K562 (cell line): ENCODE measurements at regions not wholly inside any gene's neighbourhood (a gene's known extent, or its start where the extent isn't known, plus 50 kb on each side); places are given as distances from the start of the nearest gene placed in this dataset.

Experiments used
- ATAC-seq: fragments of 200-7000 bp; cut with Tn5 transposase; 3 replicates; pipeline ENCODE4 v1.9.1; 2020; ENCODE audit warnings: moderate library complexity
- BruUV-seq: library from RNA; stranded (reverse); fragments of 400-500 nt; replicated peaks from 2 replicates; lab custom pipeline; 2021; lab: Mats Ljungman, UMichigan
- CTCF ChIA-PET: fragments of 300-600 bp; formaldehyde crosslinking; extraction: SDS; loops from one replicate; lab custom pipeline; 2021; ENCODE audit warnings: low intra/inter-chr PET ratio; lab: Yijun Ruan, JAX
- POLR2A ChIA-PET: fragments of 300-600, 350-650 bp; sonication (Branson Sonifier 250); formaldehyde crosslinking; extraction: SDS; loops from one replicate; lab custom pipeline; 2021; ENCODE audit warnings: antibody characterized with exemption, inconsistent platforms; lab: Yijun Ruan, JAX
- DNase-seq, 4 experiments: peaks; one replicate each; pipeline versions ENCODE4 v3.0.0 to v3.0.0-alpha.2; 2011 to 2018; ENCODE audit warnings: low spot score in 3 of 4, mixed read lengths in 3 of 4; ENCODE audit errors: extremely low read depth in 1 of 4
- FAIRE-seq: peaks from 2 replicates; lab custom pipeline; 2011; peaks lifted over from hg19 to GRCh38; lab: Jason Lieb, UNC
- H2AFZ ChIP-seq: 2 replicates; pipeline ENCODE4 v1.6.0; 2011; ENCODE audit warnings: low read depth, low read length, control low read depth, inconsistent platforms
- H3K27ac ChIP-seq: fragments of 200-600 bp; 3 replicates; pipeline ENCODE4 v1.8.0; 2011; ENCODE audit warnings: low read depth, mild to moderate bottlenecking, control low read depth, inconsistent platforms, low read length, moderate library complexity, mixed read lengths; ENCODE audit errors: extremely low read depth
- H3K27me3 ChIP-seq, 2 experiments: fragments of 300-600 bp in 1 of 2; 2 replicates in 1 of 2; 3 replicates in 1 of 2; pipeline versions ENCODE4 v1.6.0 to v1.8.0; 2011; ENCODE audit warnings: inconsistent platforms in 2 of 2, low read length in 2 of 2, mild to moderate bottlenecking in 1 of 2, mixed read lengths in 1 of 2, moderate library complexity in 1 of 2; ENCODE audit not compliant: control insufficient read depth in 2 of 2, insufficient read depth in 2 of 2
- H3K36me3 ChIP-seq: fragments of 300-600 bp; 3 replicates; pipeline ENCODE4 v1.8.0; 2011; ENCODE audit warnings: mild to moderate bottlenecking, low read length, inconsistent platforms; ENCODE audit not compliant: control insufficient read depth, insufficient read depth
- H3K4me1 ChIP-seq, 2 experiments: fragments of 200-600 bp in 1 of 2; replicated peaks in 1 of 2; 2 replicates in 1 of 2; 3 replicates in 1 of 2; pipeline versions ENCODE4 v1.5.1 to v1.8.0; 2011; ENCODE audit warnings: inconsistent platforms in 2 of 2, low read length in 2 of 2, mild to moderate bottlenecking in 1 of 2, mixed read lengths in 1 of 2, moderate library complexity in 1 of 2; ENCODE audit not compliant: control insufficient read depth in 2 of 2, insufficient read depth in 2 of 2
- H3K4me2 ChIP-seq: 2 replicates; pipeline ENCODE4 v1.6.1; 2011; ENCODE audit warnings: low read length, control low read depth, inconsistent platforms, mixed read lengths; ENCODE audit not compliant: insufficient read depth
- H3K4me3 ChIP-seq: fragments of 200-600 bp; sonication (generic), shearing (Covaris generic); 2 replicates; pipeline ENCODE4 v1.5.1; 2016; ENCODE audit warnings: control low read depth, inconsistent platforms
- H3K79me2 ChIP-seq: fragments of 200-600 bp; 3 replicates; pipeline ENCODE4 v1.8.0; 2011; ENCODE audit warnings: low read length, inconsistent platforms; ENCODE audit not compliant: control insufficient read depth, insufficient read depth
- H3K9ac ChIP-seq, 2 experiments: 2 replicates each; pipeline versions ENCODE4 v1.6.0 to v1.6.1; 2011; ENCODE audit warnings: low read depth in 2 of 2, low read length in 2 of 2, control low read depth in 1 of 2, inconsistent platforms in 1 of 2, mild to moderate bottlenecking in 1 of 2, mixed read lengths in 1 of 2; ENCODE audit not compliant: insufficient read depth in 1 of 2
- H3K9me1 ChIP-seq: one replicate; pipeline ENCODE4 v1.6.0; 2011; ENCODE audit warnings: inconsistent platforms, mild to moderate bottlenecking, low read length, moderate library complexity; ENCODE audit not compliant: control insufficient read depth, insufficient read depth
- H3K9me3 ChIP-seq: replicated peaks from 2 replicates; pipeline ENCODE4 v1.5.1; 2011; ENCODE audit warnings: low read depth, low read length, inconsistent platforms; ENCODE audit not compliant: control insufficient read depth, insufficient read depth
- H4K20me1 ChIP-seq: replicated peaks from 2 replicates; pipeline ENCODE4 v1.6.1; 2011; ENCODE audit warnings: low read length, inconsistent platforms, mixed read lengths; ENCODE audit not compliant: control insufficient read depth, insufficient read depth
- CEBPG ChIP-seq, 3 experiments: fragments of 200-800 bp in 1 of 3; sonication (Bioruptor generic) in 1 of 3; sonication (generic) in 1 of 3; formaldehyde crosslinking in 1 of 3; IDR thresholded peaks in 2 of 3; conservative IDR thresholded peaks in 1 of 3; 2 replicates each; pipeline versions ENCODE4 v1.6.1 to v1.8.0; 2016 to 2022; ENCODE audit warnings: missing compliant biosample characterization in 2 of 3, missing genetic modification characterization in 2 of 3, mild to moderate bottlenecking in 1 of 3, missing genetic modification reagents in 1 of 3
- EZH2 ChIP-seq: IDR thresholded peaks from 2 replicates; pipeline ENCODE4 v1.6.1; 2012; ENCODE audit warnings: low read depth, mild to moderate bottlenecking, inconsistent platforms, low read length, borderline replicate concordance
- GTF2F1 ChIP-seq: IDR thresholded peaks from 2 replicates; pipeline ENCODE4 v1.6.1; 2011; ENCODE audit warnings: low read depth, low read length, improper control_type of control experiment
- HDAC2 ChIP-seq: fragments of 450-650 bp; IDR thresholded peaks from 2 replicates; pipeline ENCODE4 v1.6.1; 2016; ENCODE audit warnings: mild to moderate bottlenecking
- HDAC6 ChIP-seq: IDR thresholded peaks from 2 replicates; pipeline ENCODE4 v1.6.1; 2012; ENCODE audit warnings: low read depth, mild to moderate bottlenecking, control low read depth, inconsistent platforms, low read length, moderate library complexity
- RBBP5 ChIP-seq: fragments of 200-600 bp; sonication (generic); IDR thresholded peaks from 2 replicates; pipeline ENCODE4 v1.6.1; 2012; ENCODE audit warnings: borderline replicate concordance, mild to moderate bottlenecking, low read length, control low read depth, inconsistent platforms; ENCODE audit not compliant: insufficient read depth, poor library complexity, severe bottlenecking
- SIRT6 ChIP-seq: IDR thresholded peaks from one replicate; pipeline ENCODE4 v1.6.1; 2012; ENCODE audit warnings: low read depth, mild to moderate bottlenecking, control low read depth, inconsistent platforms, low read length, moderate library complexity
- SMARCA4 ChIP-seq: fragments of 450-650 bp; IDR thresholded peaks from 2 replicates; pipeline ENCODE4 v1.6.1; 2016
- STAG1 ChIP-seq: sonication (generic); formaldehyde crosslinking; IDR thresholded peaks from 2 replicates; pipeline ENCODE4 v1.5.0; 2020; ENCODE audit warnings: missing genetic modification reagents, borderline replicate concordance
- TAF9B ChIP-seq: fragments of 450-650 bp; IDR thresholded peaks from 2 replicates; pipeline ENCODE4 v1.6.1; 2018; ENCODE audit warnings: mild to moderate bottlenecking; ENCODE audit not compliant: partially characterized antibody
- TBP ChIP-seq: optimal IDR thresholded peaks from 2 replicates; pipeline ENCODE3; 2011; ENCODE audit warnings: low read depth, low read length, improper control_type of control experiment
- ZNF133 ChIP-seq: fragments of 250-450 bp; sonication (Bioruptor Pico); IDR thresholded peaks from 2 replicates; pipeline ENCODE4 v1.4.0; 2020; ENCODE audit warnings: mild to moderate bottlenecking
- ZNF316 ChIP-seq: fragments of 450-650 bp; IDR thresholded peaks from 2 replicates; pipeline ENCODE4 v1.6.1; 2016
- WGBS: fragments of 100-300 bp; shearing (Covaris generic); methylation state at CpG from one replicate; pipeline ENCODE4 v1.1.6; 2016; ENCODE audit warnings: low coverage, mixed read lengths; ENCODE audit not compliant: insufficient coverage; ENCODE audit errors: missing lambda C conversion rate; 5-methylcytosine and 5-hydroxymethylcytosine counted together
- in situ Hi-C: fragments of 300-500 bp; cut with MboI; formaldehyde crosslinking; loops from 4 replicates; pipeline ENCODE4 v1.15.0; 2018; ENCODE audit warnings: inconsistent platforms, mixed read lengths
- intact Hi-C: fragments of 100-400 bp; cut with micrococcal nuclease; formaldehyde crosslinking; loops from 2 replicates; pipeline ENCODE4 v1.14.2; 2022
- TF ChIP-seq, protein P1 (sequence below): fragments of 450-650 bp; formaldehyde crosslinking; IDR thresholded peaks from 2 replicates; pipeline ENCODE4 v1.4.0; 2020; ENCODE audit warnings: mild to moderate bottlenecking, moderate library complexity
- TF ChIP-seq, protein P2 (sequence below): fragments of 450-650 bp; formaldehyde crosslinking; IDR thresholded peaks from 2 replicates; pipeline ENCODE4 v1.4.0; 2020; ENCODE audit warnings: mild to moderate bottlenecking, moderate library complexity

DNA sequence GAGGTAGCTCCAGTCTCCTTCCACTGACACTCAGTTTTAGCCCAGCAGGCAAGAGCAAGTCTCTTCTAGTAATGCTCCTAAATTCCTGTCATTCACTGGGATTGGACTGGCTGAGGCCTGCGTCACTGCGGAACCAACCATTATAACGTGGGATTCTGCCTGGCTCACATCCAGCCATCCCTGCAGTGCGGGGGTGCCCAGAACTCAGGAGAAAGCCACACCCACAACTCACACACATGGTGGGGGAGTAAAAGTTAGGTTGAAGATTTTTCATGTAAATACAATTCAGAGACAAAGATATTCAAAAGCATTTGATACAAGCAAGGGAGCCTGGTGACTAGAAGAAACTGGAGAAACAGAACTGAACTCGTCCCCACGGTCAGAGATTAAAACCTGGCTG is 504.0 kb upstream of the CDH4 start:
- Histone ChIP-seq H3K4me2 (no peak overlapping the region), H4K20me1 (no peaks in the 10 kb centered on the region), H3K36me3 (no peaks in the 10 kb centered on the region), H3K27ac (no peak overlapping the region), H3K9ac (no peak overlapping the region), H3K9me3 (no peaks in the 10 kb centered on the region), H3K79me2 (no peaks in the 10 kb centered on the region), H3K9me1 (no peaks in the 10 kb centered on the region), H3K27me3 (peaks cover 0 to 12% of the 10 kb centered on the region in 2 experiments; a peak in 1 of 5 replicates), H3K4me1 (no peaks in the 10 kb centered on the region), H2AFZ (no peak overlapping the region), H3K4me3 (no peak overlapping the region)
- ChIA-PET CTCF (no interaction called here), POLR2A (no interaction called here)
- intact Hi-C loops = no loop called here
- FAIRE-seq (no peak), DNase-seq (no peak), ATAC-seq (no peak)
- in situ Hi-C loops = no loop called here
- BruUV-seq = no TSS peak
- TF ChIP-seq ZNF316 (no peak), HDAC2 (no peak), GTF2F1 (no peak), ZNF133 (CRISPR knock-in tag) (no peak), SMARCA4 (no peak), TAF9B (no peak), TBP (no peak), HDAC6 (no peak), CEBPG (CRISPR knock-in tag; IDR thresholded peaks at IDR 0.05) (no peak), CEBPG (tag; conservative IDR thresholded peaks at IDR 0.05 in 1 of 2, IDR thresholded peaks at IDR 0.05 in 1 of 2) (no peak), EZH2 (no peak), SIRT6 (no peak), STAG1 (CRISPR knock-in tag) (no peak), RBBP5 (no peak)
- TF ChIP-seq, protein P1, sequence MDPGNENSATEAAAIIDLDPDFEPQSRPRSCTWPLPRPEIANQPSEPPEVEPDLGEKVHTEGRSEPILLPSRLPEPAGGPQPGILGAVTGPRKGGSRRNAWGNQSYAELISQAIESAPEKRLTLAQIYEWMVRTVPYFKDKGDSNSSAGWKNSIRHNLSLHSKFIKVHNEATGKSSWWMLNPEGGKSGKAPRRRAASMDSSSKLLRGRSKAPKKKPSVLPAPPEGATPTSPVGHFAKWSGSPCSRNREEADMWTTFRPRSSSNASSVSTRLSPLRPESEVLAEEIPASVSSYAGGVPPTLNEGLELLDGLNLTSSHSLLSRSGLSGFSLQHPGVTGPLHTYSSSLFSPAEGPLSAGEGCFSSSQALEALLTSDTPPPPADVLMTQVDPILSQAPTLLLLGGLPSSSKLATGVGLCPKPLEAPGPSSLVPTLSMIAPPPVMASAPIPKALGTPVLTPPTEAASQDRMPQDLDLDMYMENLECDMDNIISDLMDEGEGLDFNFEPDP (CRISPR knock-in tag) = no peak
- TF ChIP-seq, protein P2, sequence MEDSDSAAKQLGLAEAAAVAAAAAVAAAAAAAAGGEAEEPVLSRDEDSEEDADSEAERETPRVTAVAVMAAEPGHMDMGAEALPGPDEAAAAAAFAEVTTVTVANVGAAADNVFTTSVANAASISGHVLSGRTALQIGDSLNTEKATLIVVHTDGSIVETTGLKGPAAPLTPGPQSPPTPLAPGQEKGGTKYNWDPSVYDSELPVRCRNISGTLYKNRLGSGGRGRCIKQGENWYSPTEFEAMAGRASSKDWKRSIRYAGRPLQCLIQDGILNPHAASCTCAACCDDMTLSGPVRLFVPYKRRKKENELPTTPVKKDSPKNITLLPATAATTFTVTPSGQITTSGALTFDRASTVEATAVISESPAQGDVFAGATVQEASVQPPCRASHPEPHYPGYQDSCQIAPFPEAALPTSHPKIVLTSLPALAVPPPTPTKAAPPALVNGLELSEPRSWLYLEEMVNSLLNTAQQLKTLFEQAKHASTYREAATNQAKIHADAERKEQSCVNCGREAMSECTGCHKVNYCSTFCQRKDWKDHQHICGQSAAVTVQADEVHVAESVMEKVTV = no peak
- WGBS = 0% methylated on average over 6 of the region's 6 CpGs
